ENCODE measurements at regions not wholly inside any gene's neighbourhood (a gene's known extent, or its start where the extent isn't known, plus 50 kb on each side); places are given as distances from the start of the nearest gene placed in this dataset.

- ChIA-PET POLR2A (no interaction called here), CTCF (no interaction called here)
- Histone ChIP-seq H3K27ac (no peak overlapping the region), H3K4me2 (no peak overlapping the region), H3K4me1 (no peaks in the 10 kb centered on the region), H3K9me3 (no peaks in the 10 kb centered on the region), H3K4me3 (no peak overlapping the region)
- no peak for FAIRE-seq
- ATAC-seq = no peak
- TF ChIP-seq CEBPB (IDR thresholded peaks at IDR 0.05) = no peak
- TF ChIP-seq MYC (IDR thresholded peaks at IDR 0.05; ENCODE audit: borderline replicate concordance, low read length) = no peak
- TF ChIP-seq HOXB5 (CRISPR knock-in tag; IDR thresholded peaks at IDR 0.05) = no peak
- no peak for TF ChIP-seq POLR2AphosphoS2 (conservative IDR thresholded peaks at IDR 0.05; ENCODE audit: low read length)
- TF ChIP-seq KDM5A (IDR thresholded peaks at IDR 0.05) = no peak
- TF ChIP-seq KDM1A (IDR thresholded peaks at IDR 0.05; ENCODE audit: low read depth) = no peak
- no peak for TF ChIP-seq JUN (IDR thresholded peaks at IDR 0.05)
- TF ChIP-seq TFCP2L1 (CRISPR knock-in tag; IDR thresholded peaks at IDR 0.05) = no peak
- no peak for TF ChIP-seq FOSB (CRISPR knock-in tag; IDR thresholded peaks at IDR 0.05)
- TF ChIP-seq, protein P1, sequence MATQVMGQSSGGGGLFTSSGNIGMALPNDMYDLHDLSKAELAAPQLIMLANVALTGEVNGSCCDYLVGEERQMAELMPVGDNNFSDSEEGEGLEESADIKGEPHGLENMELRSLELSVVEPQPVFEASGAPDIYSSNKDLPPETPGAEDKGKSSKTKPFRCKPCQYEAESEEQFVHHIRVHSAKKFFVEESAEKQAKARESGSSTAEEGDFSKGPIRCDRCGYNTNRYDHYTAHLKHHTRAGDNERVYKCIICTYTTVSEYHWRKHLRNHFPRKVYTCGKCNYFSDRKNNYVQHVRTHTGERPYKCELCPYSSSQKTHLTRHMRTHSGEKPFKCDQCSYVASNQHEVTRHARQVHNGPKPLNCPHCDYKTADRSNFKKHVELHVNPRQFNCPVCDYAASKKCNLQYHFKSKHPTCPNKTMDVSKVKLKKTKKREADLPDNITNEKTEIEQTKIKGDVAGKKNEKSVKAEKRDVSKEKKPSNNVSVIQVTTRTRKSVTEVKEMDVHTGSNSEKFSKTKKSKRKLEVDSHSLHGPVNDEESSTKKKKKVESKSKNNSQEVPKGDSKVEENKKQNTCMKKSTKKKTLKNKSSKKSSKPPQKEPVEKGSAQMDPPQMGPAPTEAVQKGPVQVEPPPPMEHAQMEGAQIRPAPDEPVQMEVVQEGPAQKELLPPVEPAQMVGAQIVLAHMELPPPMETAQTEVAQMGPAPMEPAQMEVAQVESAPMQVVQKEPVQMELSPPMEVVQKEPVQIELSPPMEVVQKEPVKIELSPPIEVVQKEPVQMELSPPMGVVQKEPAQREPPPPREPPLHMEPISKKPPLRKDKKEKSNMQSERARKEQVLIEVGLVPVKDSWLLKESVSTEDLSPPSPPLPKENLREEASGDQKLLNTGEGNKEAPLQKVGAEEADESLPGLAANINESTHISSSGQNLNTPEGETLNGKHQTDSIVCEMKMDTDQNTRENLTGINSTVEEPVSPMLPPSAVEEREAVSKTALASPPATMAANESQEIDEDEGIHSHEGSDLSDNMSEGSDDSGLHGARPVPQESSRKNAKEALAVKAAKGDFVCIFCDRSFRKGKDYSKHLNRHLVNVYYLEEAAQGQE (IDR thresholded peaks at IDR 0.05) = no peak
- no peak for TF ChIP-seq RNF2 (IDR thresholded peaks at IDR 0.05; ENCODE audit: borderline replicate concordance, low read depth)
- no peak for TF ChIP-seq RAD21 (conservative IDR thresholded peaks at IDR 0.05 in 1 of 2, IDR thresholded peaks at IDR 0.05 in 1 of 2)
- TF ChIP-seq, protein P2, sequence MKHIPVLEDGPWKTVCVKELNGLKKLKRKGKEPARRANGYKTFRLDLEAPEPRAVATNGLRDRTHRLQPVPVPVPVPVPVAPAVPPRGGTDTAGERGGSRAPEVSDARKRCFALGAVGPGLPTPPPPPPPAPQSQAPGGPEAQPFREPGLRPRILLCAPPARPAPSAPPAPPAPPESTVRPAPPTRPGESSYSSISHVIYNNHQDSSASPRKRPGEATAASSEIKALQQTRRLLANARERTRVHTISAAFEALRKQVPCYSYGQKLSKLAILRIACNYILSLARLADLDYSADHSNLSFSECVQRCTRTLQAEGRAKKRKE (CRISPR knock-in tag; IDR thresholded peaks at IDR 0.05; ENCODE audit: low read depth) = no peak
- TF ChIP-seq ZNF302 (CRISPR knock-in tag; IDR thresholded peaks at IDR 0.05) = no peak
- no peak for TF ChIP-seq USF2 (IDR thresholded peaks at IDR 0.05)
- no peak for TF ChIP-seq RARB (CRISPR knock-in tag; IDR thresholded peaks at IDR 0.05)
- no peak for TF ChIP-seq MAFK (IDR thresholded peaks at IDR 0.05; ENCODE audit: partially characterized antibody)
- TF ChIP-seq SREBF2 (IDR thresholded peaks at IDR 0.05) = no peak
- WGBS (ENCODE audit: missing lambda C conversion rate) = 40% methylated on average over 3 of the region's 3 CpGs
- no peak for DNase-seq (ENCODE audit: low read depth in 1 of 2, low spot score in 1 of 2)
Observed at GRCh38 chr6:71072508-71072907, 115.6 kb upstream of the B3GAT2 start.

DNA sequence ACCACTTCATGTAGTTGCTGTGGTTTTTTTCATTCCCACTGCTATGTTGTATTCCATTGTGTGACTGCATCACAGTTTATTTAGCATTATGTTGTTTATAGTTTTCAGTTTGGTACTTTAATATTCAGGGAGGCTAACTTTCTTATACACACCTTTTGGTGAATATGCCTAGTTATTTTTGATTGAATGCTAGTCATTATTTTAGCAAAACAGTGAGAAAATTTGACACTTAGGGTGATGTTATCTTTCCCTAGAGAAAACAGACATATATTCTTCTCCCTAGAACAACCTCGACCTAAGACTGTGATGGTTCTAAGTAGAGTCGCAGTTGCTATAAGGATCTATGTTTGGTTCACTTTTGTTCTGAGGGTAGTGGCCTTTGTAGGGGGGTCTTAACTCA, 120.8 kb upstream of the B3GAT2 start:
- Histone ChIP-seq H3K4me2 (no peak overlapping the region), H3K9me3 (no peaks in the 10 kb centered on the region), H3K4me1 (no peaks in the 10 kb centered on the region), H3K27ac (no peak overlapping the region), H3K4me3 (no peak overlapping the region)
- no peak for FAIRE-seq
- DNase-seq (ENCODE audit: low read depth in 1 of 2, low spot score in 1 of 2) = no peak
- 45% methylated on average over 2 of the region's 2 CpGs for WGBS (ENCODE audit: missing lambda C conversion rate)
- CTCF ChIA-PET = no interaction called here
- TF ChIP-seq HDAC2 (IDR thresholded peaks at IDR 0.05) (no peak), FOSB (CRISPR knock-in tag; IDR thresholded peaks at IDR 0.05) (no peak), NFE2L2 (conservative IDR thresholded peaks at IDR 0.05; ENCODE audit: low read length) (no peak), KDM5A (IDR thresholded peaks at IDR 0.05) (no peak), TP53 (CRISPR knock-in tag; IDR thresholded peaks at IDR 0.05) (no peak), EHMT2 (IDR thresholded peaks at IDR 0.05; ENCODE audit: low read depth) (no peak), FOSL2 (IDR thresholded peaks at IDR 0.05) (no peak), FOSL2 (CRISPR knock-in tag; IDR thresholded peaks at IDR 0.05) (no peak), ZNF302 (CRISPR knock-in tag; IDR thresholded peaks at IDR 0.05) (no peak), FOXS1 (CRISPR knock-in tag; IDR thresholded peaks at IDR 0.05) (no peak), CHD4 (IDR thresholded peaks at IDR 0.05; ENCODE audit: borderline replicate concordance) (no peak), HMGXB4 (CRISPR knock-in tag; IDR thresholded peaks at IDR 0.05; ENCODE audit: borderline replicate concordance) (no peak), E2F6 (IDR thresholded peaks at IDR 0.05; ENCODE audit: borderline replicate concordance, low read depth) (no peak), CEBPB (IDR thresholded peaks at IDR 0.05) (no peak)
- POLR2A ChIA-PET = no interaction called here
- no peak for ATAC-seq
